ENCODE measurements at regions not wholly inside any gene's neighbourhood (a gene's known extent, or its start where the extent isn't known, plus 50 kb on each side); places are given as distances from the start of the nearest gene placed in this dataset.
"Not testable (repeated sequence)": the region's sequence is repeated elsewhere in the genome, so short reads cannot be mapped to it uniquely, and the experiment has no call there.

- DNase-seq: no peak
Measured at GRCh38 chrX:129158505-129158904, 364.8 kb downstream of the SMARCA1 start.

GRCh38 chrX:129145840-129146272, 377.4 kb downstream of the SMARCA1 start:
- DNase-seq: no peak

GRCh38 chrX:129145385-129145784, 377.9 kb downstream of the SMARCA1 start:
- no peak for DNase-seq

DNA sequence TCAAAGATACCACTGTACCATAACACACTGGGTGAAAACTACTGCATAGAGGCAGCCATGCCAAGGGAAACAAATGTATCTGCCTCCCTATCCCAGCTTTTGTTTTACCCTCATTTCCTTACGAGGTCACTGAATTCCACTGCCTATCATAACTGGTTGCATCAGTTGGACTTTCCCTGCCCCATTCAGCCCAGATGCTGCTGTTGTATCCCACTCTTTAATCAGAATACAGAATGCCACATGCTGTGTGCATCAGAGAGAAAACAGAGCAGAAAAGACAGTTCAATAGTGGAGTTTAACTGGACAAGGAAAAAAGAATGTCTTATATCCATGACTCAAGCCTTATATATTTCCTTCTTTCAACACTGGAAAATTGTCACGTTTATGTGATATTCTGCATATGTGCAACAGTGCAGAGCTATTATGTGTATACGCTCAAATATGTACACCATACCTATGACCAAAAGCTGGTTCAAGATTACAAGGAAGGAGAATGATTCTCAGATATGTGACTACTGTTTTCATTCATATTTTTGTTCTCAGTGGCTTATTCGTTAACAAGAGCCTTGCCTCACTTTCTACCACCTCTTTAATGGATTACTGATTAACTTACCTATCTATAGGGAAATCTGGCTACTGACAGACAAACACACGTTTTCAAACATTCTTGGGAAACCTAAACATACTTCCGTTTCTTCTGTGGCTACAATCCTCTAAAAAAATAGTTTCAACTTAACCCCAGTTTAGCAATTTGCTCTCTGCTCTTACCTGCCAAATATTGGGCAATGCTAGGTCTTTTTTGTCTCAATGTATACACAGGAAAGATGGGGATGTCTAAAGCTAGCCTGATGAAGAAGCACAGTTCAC, 378.9 kb downstream of the SMARCA1 start:
- DNase-seq: no peak

GRCh38 chrX:129139837-129140598, 383.3 kb downstream of the SMARCA1 start:
- DNase-seq: no peak

- no peak for DNase-seq
Measured at GRCh38 chrX:129125122-129125914, 398.0 kb downstream of the SMARCA1 start.

GRCh38 chrX:129123795-129124194, 399.5 kb downstream of the SMARCA1 start:
- no peak for DNase-seq

- DNase-seq: no peak
Measured at GRCh38 chrX:129116676-129117470, 406.4 kb downstream of the SMARCA1 start.

DNA sequence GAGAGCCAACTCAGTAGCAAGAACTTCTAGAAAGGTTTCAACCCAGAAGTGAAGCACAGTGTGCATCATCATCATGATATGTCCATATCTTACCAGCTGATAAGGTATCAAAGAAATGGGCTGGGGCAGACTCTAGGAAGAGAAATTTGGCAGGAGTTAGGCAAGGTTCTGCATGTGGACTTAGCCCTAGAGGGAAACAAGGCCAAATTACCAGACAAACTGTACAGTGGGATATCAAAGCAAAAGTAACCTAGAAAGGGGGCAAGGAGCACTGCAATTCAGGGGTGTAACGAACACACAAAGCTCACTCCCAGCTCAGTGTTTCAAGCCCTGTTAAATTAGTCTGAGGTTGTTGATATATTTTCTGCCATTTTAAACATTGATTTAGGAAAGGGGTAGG, 407.4 kb downstream of the SMARCA1 start:
- DNase-seq: no peak

DNA sequence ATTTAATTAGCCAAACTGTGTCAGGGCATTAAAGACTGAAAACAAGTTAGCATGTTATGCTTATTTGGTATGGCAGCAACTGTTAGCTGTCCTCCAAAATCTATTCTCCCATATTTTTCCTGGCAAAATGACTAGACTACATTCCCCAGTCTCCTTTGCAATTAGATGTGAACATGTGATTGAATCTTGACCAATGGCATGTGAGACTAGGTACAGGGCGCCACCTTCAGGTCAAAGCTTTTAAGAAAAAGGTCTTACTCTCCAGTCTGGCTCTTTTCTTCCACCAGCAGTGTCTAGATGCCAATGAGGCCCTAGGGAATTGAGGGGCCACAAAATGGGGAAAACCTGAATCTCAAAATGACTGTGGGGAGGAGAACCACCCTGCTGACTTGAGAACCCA, 408.2 kb downstream of the SMARCA1 start:
- no peak for DNase-seq

DNA sequence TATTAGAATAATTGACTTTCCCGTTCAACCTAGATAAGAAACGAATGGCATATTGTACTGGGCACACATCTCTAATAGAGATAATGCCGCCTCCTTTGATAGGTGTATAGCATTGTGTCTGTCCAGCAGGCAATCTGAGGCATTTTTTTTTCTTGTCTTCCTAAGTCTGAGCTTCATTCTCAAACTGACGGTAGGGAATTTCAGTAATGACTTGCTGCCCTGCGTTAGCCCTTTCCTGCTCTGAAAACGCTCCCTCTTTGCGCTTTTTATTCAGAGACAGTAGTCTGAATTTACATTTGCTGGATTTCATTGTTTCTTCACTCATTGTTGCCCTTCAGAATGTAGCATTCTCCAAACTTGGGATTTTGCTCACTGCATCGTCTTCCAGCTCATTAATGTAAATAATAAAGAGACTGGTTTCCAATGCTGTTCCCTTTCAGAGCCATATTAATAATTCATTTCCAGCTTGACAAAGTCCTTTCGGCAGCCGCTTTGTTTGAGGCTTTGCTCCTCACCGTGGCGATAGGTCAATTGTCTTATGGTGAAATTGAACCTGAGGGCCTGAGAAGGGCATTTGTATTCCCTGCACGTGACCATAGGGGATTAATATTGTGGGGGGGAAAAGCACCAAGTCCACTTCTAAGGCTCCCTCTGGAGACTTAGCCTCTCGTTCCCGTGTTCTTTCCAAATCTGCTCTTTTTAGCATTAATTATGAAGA, 412.1 kb downstream of the SMARCA1 start:
- DNase-seq: no peak

GRCh38 chrX:129108936-129109335, 414.4 kb downstream of the SMARCA1 start:
- no peak for DNase-seq

GRCh38 chrX:129099207-129099606, 424.1 kb downstream of the SMARCA1 start:
- no peak for DNase-seq

DNA sequence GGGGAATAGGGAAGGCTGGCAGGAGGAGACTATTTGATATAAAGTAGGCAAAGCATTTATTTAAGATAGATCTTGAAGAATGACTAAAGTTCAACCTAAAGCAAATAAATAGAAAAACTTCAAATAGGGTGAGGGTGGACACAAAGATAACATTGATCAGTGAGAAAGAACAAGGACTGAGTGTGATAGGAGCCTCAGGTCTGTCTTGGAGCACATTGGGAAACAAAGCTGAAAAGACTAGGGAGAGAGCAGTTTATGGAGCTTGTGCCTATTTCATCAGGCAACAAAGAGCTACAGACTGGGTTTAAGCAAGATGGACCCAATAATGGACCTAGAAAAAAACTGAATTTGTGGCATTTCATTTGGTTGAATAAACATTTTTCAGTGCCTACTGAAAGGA, 425.6 kb downstream of the SMARCA1 start:
- no peak for DNase-seq

- no peak for DNase-seq
Measured at GRCh38 chrX:129093706-129094105, 429.6 kb downstream of the SMARCA1 start.

GRCh38 chrX:129092757-129093156, 430.5 kb downstream of the SMARCA1 start:
- DNase-seq: no peak

- no peak for DNase-seq
Measured at GRCh38 chrX:129092242-129092641, 431.0 kb downstream of the SMARCA1 start.

DNA sequence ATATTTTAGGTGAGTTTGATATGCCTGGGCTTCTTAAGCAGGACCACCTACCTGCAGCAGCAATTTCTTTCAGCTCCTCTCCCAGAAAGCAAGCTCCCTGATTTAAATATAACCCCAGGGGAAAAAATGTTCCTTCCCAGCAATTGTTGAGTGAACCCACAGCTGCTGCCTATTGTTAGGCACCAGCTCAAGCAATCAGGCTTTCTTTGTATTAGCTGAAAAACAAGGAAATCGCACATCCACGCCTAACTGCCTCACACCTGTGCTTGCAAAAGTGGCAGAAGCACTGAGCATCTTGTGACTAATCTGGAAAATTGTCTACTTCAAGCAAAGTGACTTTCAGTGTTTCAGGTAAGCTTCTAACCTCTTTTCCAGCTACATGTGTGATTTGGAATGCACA, 432.2 kb downstream of the SMARCA1 start:
- no peak for DNase-seq

GRCh38 chrX:129086802-129087201, 436.5 kb downstream of the SMARCA1 start:
- DNase-seq: no peak

- DNase-seq: not testable (repeated sequence)
Measured at GRCh38 chrX:129084291-129084690, 439.0 kb downstream of the SMARCA1 start.

GRCh38 chrX:129077424-129078170, 445.7 kb downstream of the SMARCA1 start:
- DNase-seq: no peak

All from cortex of kidney (tissue), 1 donor.